Endothelial cell of umbilical vein (primary cell): ENCODE measurements at regions not wholly inside any gene's neighbourhood (a gene's known extent, or its start where the extent isn't known, plus 50 kb on each side); places are given as distances from the start of the nearest gene placed in this dataset.

Experiments
- BruUV-seq: library from RNA; stranded (reverse); fragments of 400-500 nt; replicated peaks from 2 replicates; lab custom pipeline; 2021; lab: Mats Ljungman, UMichigan
- CTCF ChIA-PET: fragments of 300-600, 350-600 bp; sonication (Branson Sonifier 250); formaldehyde crosslinking; loops from one replicate; lab custom pipeline; 2021; ENCODE audit warnings: antibody characterized with exemption, inconsistent platforms; lab: Charles Lee
- POLR2A ChIA-PET: fragments of 300-600, 350-600 bp; sonication (Branson Sonifier 250); formaldehyde crosslinking; loops from one replicate; lab custom pipeline; 2021; ENCODE audit warnings: antibody characterized with exemption, inconsistent platforms; lab: Charles Lee
- DNase-seq: peaks from one replicate; pipeline ENCODE4 v3.0.0-alpha.2; 2011; ENCODE audit warnings: low read depth, low spot score
- FAIRE-seq: peaks from 2 replicates; lab custom pipeline; 2011; peaks lifted over from hg19 to GRCh38; lab: Jason Lieb, UNC
- H2AFZ ChIP-seq: 2 replicates; pipeline ENCODE4 v1.6.0; 2012; ENCODE audit warnings: low read depth, low read length, control low read depth, inconsistent platforms
- H3K27ac ChIP-seq: 2 replicates; pipeline ENCODE4 v1.5.1; 2011; ENCODE audit warnings: low read depth, mild to moderate bottlenecking, control low read depth, low read length, moderate library complexity; ENCODE audit not compliant: insufficient read depth
- H3K27me3 ChIP-seq, 2 experiments: 2 replicates each; pipeline versions ENCODE4 v1.6.0 to v1.6.1; 2011; ENCODE audit warnings: low read length in 2 of 2, mixed read lengths in 1 of 2; ENCODE audit not compliant: control insufficient read depth in 2 of 2, insufficient read depth in 2 of 2
- H3K36me3 ChIP-seq, 2 experiments: 2 replicates in 1 of 2; 3 replicates in 1 of 2; pipeline ENCODE4 v1.5.1; 2011; ENCODE audit warnings: low read length in 2 of 2, mild to moderate bottlenecking in 1 of 2, moderate library complexity in 1 of 2; ENCODE audit not compliant: control insufficient read depth in 2 of 2, insufficient read depth in 2 of 2; ENCODE audit errors: extremely low read depth in 1 of 2
- H3K4me1 ChIP-seq: 3 replicates; pipeline ENCODE4 v1.5.1; 2011; ENCODE audit warnings: mild to moderate bottlenecking, low read length; ENCODE audit not compliant: control insufficient read depth, insufficient read depth; ENCODE audit errors: extremely low read depth
- H3K4me2 ChIP-seq: 2 replicates; pipeline ENCODE4 v1.6.1; 2011; ENCODE audit warnings: low read length, control low read depth, mixed read lengths; ENCODE audit not compliant: insufficient read depth
- H3K4me3 ChIP-seq, 3 experiments: fragments of 200-600 bp in 1 of 3; sonication (generic), shearing (Covaris generic) in 1 of 3; replicated peaks in 1 of 3; 2 replicates each; pipeline ENCODE4 v1.5.1; 2011 to 2016; ENCODE audit warnings: control low read depth in 3 of 3, low read length in 3 of 3, mild to moderate bottlenecking in 2 of 3, inconsistent platforms in 1 of 3, low read depth in 1 of 3, moderate library complexity in 1 of 3; ENCODE audit not compliant: insufficient read depth in 1 of 3
- H3K79me2 ChIP-seq: 2 replicates; pipeline ENCODE4 v1.6.0; 2012; ENCODE audit warnings: low read length, inconsistent platforms; ENCODE audit not compliant: control insufficient read depth, insufficient read depth
- H3K9ac ChIP-seq: replicated peaks from 2 replicates; pipeline ENCODE3; 2011; ENCODE audit warnings: low read length, control low read depth; ENCODE audit not compliant: insufficient read depth; ENCODE audit errors: extremely low read depth
- H3K9me1 ChIP-seq: replicated peaks from 3 replicates; pipeline ENCODE4 v1.6.0; 2011; ENCODE audit warnings: mild to moderate bottlenecking, low read length; ENCODE audit not compliant: control insufficient read depth, insufficient read depth; ENCODE audit errors: extremely low read depth
- H3K9me3 ChIP-seq: replicated peaks from 2 replicates; pipeline ENCODE4 v1.5.1; 2012; ENCODE audit warnings: low read length, inconsistent platforms; ENCODE audit not compliant: control insufficient read depth, insufficient read depth
- H4K20me1 ChIP-seq: replicated peaks from 2 replicates; pipeline ENCODE3; 2011; ENCODE audit warnings: mild to moderate bottlenecking, low read length; ENCODE audit not compliant: control insufficient read depth, insufficient read depth; ENCODE audit errors: extremely low read depth
- CTCF ChIP-seq, 2 donors: IDR thresholded peaks; 1 replicate in 1 of 2; 2 replicates in 1 of 2; pipeline ENCODE4 v1.5.1; 2011; ENCODE audit warnings: low read length in 2 of 2, mild to moderate bottlenecking in 2 of 2, moderate library complexity in 2 of 2, control low read depth in 1 of 2, inconsistent platforms in 1 of 2, low read depth in 1 of 2; ENCODE audit not compliant: insufficient read depth in 1 of 2; ENCODE audit errors: extremely low read depth in 1 of 2
- EZH2 ChIP-seq: IDR thresholded peaks from 2 replicates; pipeline ENCODE4 v1.6.1; 2012; ENCODE audit warnings: borderline replicate concordance, low read depth, mild to moderate bottlenecking, moderate library complexity, low read length, inconsistent platforms; ENCODE audit not compliant: severe bottlenecking
- FOS ChIP-seq: IDR thresholded peaks from 2 replicates; pipeline ENCODE4 v1.6.1; 2011; ENCODE audit warnings: mild to moderate bottlenecking, low read length, moderate library complexity, borderline replicate concordance; ENCODE audit not compliant: insufficient read depth
- GATA2 ChIP-seq: IDR thresholded peaks from 2 replicates; pipeline ENCODE4 v1.7.0; 2011; ENCODE audit warnings: low read depth, mild to moderate bottlenecking, moderate library complexity, mixed read lengths, low read length; ENCODE audit not compliant: insufficient read length, insufficient read depth
- JUN ChIP-seq: IDR thresholded peaks from 2 replicates; pipeline ENCODE4 v1.6.1; 2011; ENCODE audit warnings: borderline replicate concordance, low read depth; ENCODE audit not compliant: insufficient read length, insufficient read depth
- MAX ChIP-seq: IDR thresholded peaks from 2 replicates; pipeline ENCODE4 v1.6.1; 2011; ENCODE audit not compliant: insufficient read depth, insufficient read length
- MYC ChIP-seq: IDR thresholded peaks from one replicate; pipeline ENCODE4 v1.6.1; 2011; ENCODE audit warnings: mild to moderate bottlenecking, low read depth, low read length
- POLR2A ChIP-seq: IDR thresholded peaks from 2 replicates; pipeline ENCODE4 v1.6.1; 2012; ENCODE audit warnings: low read depth, mild to moderate bottlenecking, control low read depth, low read length
- POLR2AphosphoS5 ChIP-seq: IDR thresholded peaks from 2 replicates; pipeline ENCODE4 v1.6.1; 2012; ENCODE audit warnings: low read depth, mild to moderate bottlenecking, control low read depth, low read length, moderate library complexity; ENCODE audit not compliant: insufficient read depth
- dilution Hi-C: fragments of 300-500 bp; cut with MboI; formaldehyde crosslinking; loops from one replicate; pipeline ENCODE4 v1.15.0; 2019; ENCODE audit warnings: low sequenced_read_pairs; ENCODE audit not compliant: extremely low pct_ligation_motif_present
- intact Hi-C: fragments of 100-400 bp; cut with micrococcal nuclease; formaldehyde crosslinking; loops from one replicate; pipeline ENCODE4 v1.10.0; 2022

GRCh38 chr10:53548664-53549063, 776.1 kb upstream of the MBL2 start:
- DNase-seq (no peak), FAIRE-seq (no peak)
- dilution Hi-C loops (no loop called here), intact Hi-C loops (no loop called here)
- CTCF ChIA-PET: no interaction called here
- H3K9ac ChIP-seq: no peak overlapping the region
- TF ChIP-seq MAX (no peak), CTCF (IDR thresholded peaks at IDR 0.05; ENCODE audit: extremely low read depth in 1 of 2, insufficient read depth in 1 of 2, low read depth in 1 of 2, low read length in 2 of 2) (no peak), JUN (no peak), POLR2A (no peak), GATA2 (no peak), FOS (no peak), POLR2AphosphoS5 (no peak), EZH2 (no peak), MYC (no peak)
- no peak overlapping the region for H2AFZ ChIP-seq
- no peaks in the 10 kb centered on the region for H3K36me3 ChIP-seq
- POLR2A ChIA-PET: no interaction called here
- H3K4me1 ChIP-seq: peaks cover 3% of the 10 kb centered on the region
- no peaks in the 10 kb centered on the region for H3K9me3 ChIP-seq
- H3K79me2 ChIP-seq: no peaks in the 10 kb centered on the region
- no peak overlapping the region for H3K4me3 ChIP-seq
- H3K4me2 ChIP-seq: no peak overlapping the region
- H3K27me3 ChIP-seq: no peaks in the 10 kb centered on the region
- no peak overlapping the region for H3K27ac ChIP-seq
- H3K9me1 ChIP-seq: no peaks in the 10 kb centered on the region
- BruUV-seq: no TSS peak
- no peaks in the 10 kb centered on the region for H4K20me1 ChIP-seq
